Progenitor cell of endocrine pancreas (in vitro differentiated cells): ENCODE measurements at regions not wholly inside any gene's neighbourhood (a gene's known extent, or its start where the extent isn't known, plus 50 kb on each side); places are given as distances from the start of the nearest gene placed in this dataset.

Experiments used
- DNase-seq: peaks from one replicate; pipeline ENCODE4 v3.0.0; 2021; ENCODE audit warnings: low spot score; ENCODE audit not compliant: unreplicated experiment
- H3K27ac Mint-ChIP-seq: 2 replicates; pipeline ENCODE4 v1.8.0; 2021; ENCODE audit warnings: mild to moderate bottlenecking, moderate library complexity, mixed read lengths
- H3K27me3 Mint-ChIP-seq: 2 replicates; pipeline ENCODE4 v1.8.0; 2021; ENCODE audit warnings: mixed read lengths
- H3K36me3 Mint-ChIP-seq: 2 replicates; pipeline ENCODE4 v1.8.0; 2022; ENCODE audit warnings: mixed read lengths; ENCODE audit not compliant: insufficient read depth
- H3K4me1 Mint-ChIP-seq: 2 replicates; pipeline ENCODE4 v1.8.0; 2021; ENCODE audit warnings: low read depth, mixed read lengths
- H3K4me3 Mint-ChIP-seq: 2 replicates; pipeline ENCODE4 v1.8.0; 2021; ENCODE audit warnings: low read depth, mild to moderate bottlenecking, moderate library complexity, mixed read lengths
- H3K9me3 Mint-ChIP-seq: 2 replicates; pipeline ENCODE4 v1.8.0; 2021; ENCODE audit warnings: low read depth, mixed read lengths
- TF ChIP-seq, protein P1 (sequence below): fragments of 200-600 bp; sonication (generic); IDR thresholded peaks from one replicate; pipeline ENCODE4 v1.5.0; 2021; ENCODE audit warnings: antibody characterized with exemption, mild to moderate bottlenecking; ENCODE audit not compliant: unreplicated experiment

GRCh38 chr9:1273859-1274258 lies 223.7 kb downstream of the DMRT2 start:
- Mint-ChIP-seq H3K36me3 (no peaks in the 10 kb centered on the region), H3K27me3 (no peaks in the 10 kb centered on the region), H3K4me1 (peaks cover 6% of the 10 kb centered on the region), H3K27ac (no peak overlapping the region), H3K9me3 (no peaks in the 10 kb centered on the region), H3K4me3 (no peak overlapping the region)
- TF ChIP-seq, protein P1, sequence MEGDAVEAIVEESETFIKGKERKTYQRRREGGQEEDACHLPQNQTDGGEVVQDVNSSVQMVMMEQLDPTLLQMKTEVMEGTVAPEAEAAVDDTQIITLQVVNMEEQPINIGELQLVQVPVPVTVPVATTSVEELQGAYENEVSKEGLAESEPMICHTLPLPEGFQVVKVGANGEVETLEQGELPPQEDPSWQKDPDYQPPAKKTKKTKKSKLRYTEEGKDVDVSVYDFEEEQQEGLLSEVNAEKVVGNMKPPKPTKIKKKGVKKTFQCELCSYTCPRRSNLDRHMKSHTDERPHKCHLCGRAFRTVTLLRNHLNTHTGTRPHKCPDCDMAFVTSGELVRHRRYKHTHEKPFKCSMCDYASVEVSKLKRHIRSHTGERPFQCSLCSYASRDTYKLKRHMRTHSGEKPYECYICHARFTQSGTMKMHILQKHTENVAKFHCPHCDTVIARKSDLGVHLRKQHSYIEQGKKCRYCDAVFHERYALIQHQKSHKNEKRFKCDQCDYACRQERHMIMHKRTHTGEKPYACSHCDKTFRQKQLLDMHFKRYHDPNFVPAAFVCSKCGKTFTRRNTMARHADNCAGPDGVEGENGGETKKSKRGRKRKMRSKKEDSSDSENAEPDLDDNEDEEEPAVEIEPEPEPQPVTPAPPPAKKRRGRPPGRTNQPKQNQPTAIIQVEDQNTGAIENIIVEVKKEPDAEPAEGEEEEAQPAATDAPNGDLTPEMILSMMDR: no peak
- no peak for DNase-seq

DNA sequence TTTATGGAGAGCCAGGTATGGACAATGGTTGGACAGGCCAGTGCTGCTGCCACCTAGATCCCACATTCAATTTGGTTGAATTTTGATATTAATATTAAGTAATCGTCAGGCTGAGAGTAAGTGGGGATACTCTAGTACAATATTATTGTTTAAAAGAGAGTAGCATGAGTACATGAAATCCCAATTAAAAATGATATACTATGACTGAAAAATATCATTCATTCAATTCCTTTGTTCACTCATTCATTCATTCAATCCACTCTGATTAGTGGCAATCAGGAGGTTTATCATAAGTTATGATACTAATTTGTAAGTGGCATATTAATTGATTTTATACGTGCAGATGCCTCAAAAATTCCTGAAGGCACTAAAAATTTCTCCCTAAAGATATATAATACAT lies 224.2 kb downstream of the DMRT2 start:
- TF ChIP-seq, protein P1: no peak
- no peak for DNase-seq
- peaks cover 6% of the 10 kb centered on the region for H3K4me1 Mint-ChIP-seq
- no peak overlapping the region for H3K27ac Mint-ChIP-seq
- no peaks in the 10 kb centered on the region for H3K36me3 Mint-ChIP-seq
- no peaks in the 10 kb centered on the region for H3K27me3 Mint-ChIP-seq
- no peaks in the 10 kb centered on the region for H3K9me3 Mint-ChIP-seq
- no peak overlapping the region for H3K4me3 Mint-ChIP-seq

GRCh38 chr9:1276474-1276873 lies 226.3 kb downstream of the DMRT2 start:
- no peak for DNase-seq
- Mint-ChIP-seq H3K27ac (no peak overlapping the region), H3K36me3 (no peaks in the 10 kb centered on the region), H3K4me3 (no peak overlapping the region), H3K4me1 (peaks cover 1% of the 10 kb centered on the region), H3K27me3 (no peaks in the 10 kb centered on the region), H3K9me3 (no peaks in the 10 kb centered on the region)
- TF ChIP-seq, protein P1: no peak

GRCh38 chr9:1284727-1285126 lies 234.6 kb downstream of the DMRT2 start:
- H3K4me1 Mint-ChIP-seq: no peaks in the 10 kb centered on the region
- TF ChIP-seq, protein P1: no peak

DNA sequence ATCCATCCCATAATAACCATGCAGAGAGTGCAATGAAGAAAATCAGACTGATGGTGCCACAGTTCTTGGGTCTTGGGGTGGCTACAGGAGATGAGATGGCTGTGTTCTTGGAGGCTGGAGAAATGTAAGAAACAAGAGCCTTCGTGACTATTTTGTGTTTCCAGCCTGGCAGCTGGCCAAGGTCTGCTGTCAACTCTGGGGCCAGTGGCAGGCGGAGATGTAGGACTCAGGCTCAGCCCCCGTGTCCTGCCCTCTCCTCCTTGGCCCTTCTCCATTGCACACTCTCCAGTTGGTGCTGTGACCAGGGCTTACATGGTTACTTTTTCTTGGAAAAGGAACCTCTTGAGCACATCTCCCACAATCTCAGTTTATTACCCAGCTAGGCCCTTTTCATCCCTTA lies 235.4 kb downstream of the DMRT2 start:
- H3K4me1 Mint-ChIP-seq: no peaks in the 10 kb centered on the region
- H3K9me3 Mint-ChIP-seq: no peaks in the 10 kb centered on the region
- H3K27ac Mint-ChIP-seq: no peak overlapping the region
- TF ChIP-seq, protein P1: no peak
- peaks cover 6% of the 10 kb centered on the region for H3K27me3 Mint-ChIP-seq
- H3K4me3 Mint-ChIP-seq: no peak overlapping the region
- no peak for DNase-seq
- H3K36me3 Mint-ChIP-seq: no peaks in the 10 kb centered on the region

More at GRCh38 chr9:1284727-1285126, 234.6 kb downstream of the DMRT2 start:
- peaks cover 6% of the 10 kb centered on the region for H3K27me3 Mint-ChIP-seq
- H3K4me3 Mint-ChIP-seq: no peak overlapping the region
- H3K27ac Mint-ChIP-seq: no peak overlapping the region
- no peaks in the 10 kb centered on the region for H3K9me3 Mint-ChIP-seq
- no peaks in the 10 kb centered on the region for H3K36me3 Mint-ChIP-seq
- no peak for DNase-seq
